H1 (cell line): ENCODE measurements at regions not wholly inside any gene's neighbourhood (a gene's known extent, or its start where the extent isn't known, plus 50 kb on each side); places are given as distances from the start of the nearest gene placed in this dataset.

Experiments used
- TF ChIP-seq, protein P1 (sequence below): fragments of 300-600 bp; sonication (generic); IDR thresholded peaks from 2 replicates; pipeline ENCODE4 v1.7.1; 2012; ENCODE audit warnings: low read length, moderate library complexity, mild to moderate bottlenecking, inconsistent platforms; ENCODE audit not compliant: insufficient replicate concordance

DNA sequence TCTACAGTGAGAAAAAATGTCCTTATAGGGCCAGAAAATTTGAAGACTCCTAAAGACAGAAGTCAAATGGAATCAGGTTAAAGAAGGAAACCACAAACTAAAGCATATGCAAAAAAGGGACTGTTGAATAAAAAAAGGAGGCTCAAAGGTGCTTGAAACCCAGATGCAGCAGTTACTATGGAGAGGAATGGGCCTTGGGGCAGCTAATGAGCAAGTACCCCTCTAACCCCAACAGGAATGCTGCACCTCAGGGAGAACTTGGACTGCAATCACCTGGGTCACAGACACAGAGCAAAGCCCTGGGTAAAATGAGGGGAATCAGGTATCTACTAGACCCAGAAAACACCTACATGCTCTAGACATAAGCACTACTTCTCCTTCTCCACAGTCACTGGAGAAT lies 313.9 kb downstream of the UBE3D start (continued):
- TF ChIP-seq, protein P1, sequence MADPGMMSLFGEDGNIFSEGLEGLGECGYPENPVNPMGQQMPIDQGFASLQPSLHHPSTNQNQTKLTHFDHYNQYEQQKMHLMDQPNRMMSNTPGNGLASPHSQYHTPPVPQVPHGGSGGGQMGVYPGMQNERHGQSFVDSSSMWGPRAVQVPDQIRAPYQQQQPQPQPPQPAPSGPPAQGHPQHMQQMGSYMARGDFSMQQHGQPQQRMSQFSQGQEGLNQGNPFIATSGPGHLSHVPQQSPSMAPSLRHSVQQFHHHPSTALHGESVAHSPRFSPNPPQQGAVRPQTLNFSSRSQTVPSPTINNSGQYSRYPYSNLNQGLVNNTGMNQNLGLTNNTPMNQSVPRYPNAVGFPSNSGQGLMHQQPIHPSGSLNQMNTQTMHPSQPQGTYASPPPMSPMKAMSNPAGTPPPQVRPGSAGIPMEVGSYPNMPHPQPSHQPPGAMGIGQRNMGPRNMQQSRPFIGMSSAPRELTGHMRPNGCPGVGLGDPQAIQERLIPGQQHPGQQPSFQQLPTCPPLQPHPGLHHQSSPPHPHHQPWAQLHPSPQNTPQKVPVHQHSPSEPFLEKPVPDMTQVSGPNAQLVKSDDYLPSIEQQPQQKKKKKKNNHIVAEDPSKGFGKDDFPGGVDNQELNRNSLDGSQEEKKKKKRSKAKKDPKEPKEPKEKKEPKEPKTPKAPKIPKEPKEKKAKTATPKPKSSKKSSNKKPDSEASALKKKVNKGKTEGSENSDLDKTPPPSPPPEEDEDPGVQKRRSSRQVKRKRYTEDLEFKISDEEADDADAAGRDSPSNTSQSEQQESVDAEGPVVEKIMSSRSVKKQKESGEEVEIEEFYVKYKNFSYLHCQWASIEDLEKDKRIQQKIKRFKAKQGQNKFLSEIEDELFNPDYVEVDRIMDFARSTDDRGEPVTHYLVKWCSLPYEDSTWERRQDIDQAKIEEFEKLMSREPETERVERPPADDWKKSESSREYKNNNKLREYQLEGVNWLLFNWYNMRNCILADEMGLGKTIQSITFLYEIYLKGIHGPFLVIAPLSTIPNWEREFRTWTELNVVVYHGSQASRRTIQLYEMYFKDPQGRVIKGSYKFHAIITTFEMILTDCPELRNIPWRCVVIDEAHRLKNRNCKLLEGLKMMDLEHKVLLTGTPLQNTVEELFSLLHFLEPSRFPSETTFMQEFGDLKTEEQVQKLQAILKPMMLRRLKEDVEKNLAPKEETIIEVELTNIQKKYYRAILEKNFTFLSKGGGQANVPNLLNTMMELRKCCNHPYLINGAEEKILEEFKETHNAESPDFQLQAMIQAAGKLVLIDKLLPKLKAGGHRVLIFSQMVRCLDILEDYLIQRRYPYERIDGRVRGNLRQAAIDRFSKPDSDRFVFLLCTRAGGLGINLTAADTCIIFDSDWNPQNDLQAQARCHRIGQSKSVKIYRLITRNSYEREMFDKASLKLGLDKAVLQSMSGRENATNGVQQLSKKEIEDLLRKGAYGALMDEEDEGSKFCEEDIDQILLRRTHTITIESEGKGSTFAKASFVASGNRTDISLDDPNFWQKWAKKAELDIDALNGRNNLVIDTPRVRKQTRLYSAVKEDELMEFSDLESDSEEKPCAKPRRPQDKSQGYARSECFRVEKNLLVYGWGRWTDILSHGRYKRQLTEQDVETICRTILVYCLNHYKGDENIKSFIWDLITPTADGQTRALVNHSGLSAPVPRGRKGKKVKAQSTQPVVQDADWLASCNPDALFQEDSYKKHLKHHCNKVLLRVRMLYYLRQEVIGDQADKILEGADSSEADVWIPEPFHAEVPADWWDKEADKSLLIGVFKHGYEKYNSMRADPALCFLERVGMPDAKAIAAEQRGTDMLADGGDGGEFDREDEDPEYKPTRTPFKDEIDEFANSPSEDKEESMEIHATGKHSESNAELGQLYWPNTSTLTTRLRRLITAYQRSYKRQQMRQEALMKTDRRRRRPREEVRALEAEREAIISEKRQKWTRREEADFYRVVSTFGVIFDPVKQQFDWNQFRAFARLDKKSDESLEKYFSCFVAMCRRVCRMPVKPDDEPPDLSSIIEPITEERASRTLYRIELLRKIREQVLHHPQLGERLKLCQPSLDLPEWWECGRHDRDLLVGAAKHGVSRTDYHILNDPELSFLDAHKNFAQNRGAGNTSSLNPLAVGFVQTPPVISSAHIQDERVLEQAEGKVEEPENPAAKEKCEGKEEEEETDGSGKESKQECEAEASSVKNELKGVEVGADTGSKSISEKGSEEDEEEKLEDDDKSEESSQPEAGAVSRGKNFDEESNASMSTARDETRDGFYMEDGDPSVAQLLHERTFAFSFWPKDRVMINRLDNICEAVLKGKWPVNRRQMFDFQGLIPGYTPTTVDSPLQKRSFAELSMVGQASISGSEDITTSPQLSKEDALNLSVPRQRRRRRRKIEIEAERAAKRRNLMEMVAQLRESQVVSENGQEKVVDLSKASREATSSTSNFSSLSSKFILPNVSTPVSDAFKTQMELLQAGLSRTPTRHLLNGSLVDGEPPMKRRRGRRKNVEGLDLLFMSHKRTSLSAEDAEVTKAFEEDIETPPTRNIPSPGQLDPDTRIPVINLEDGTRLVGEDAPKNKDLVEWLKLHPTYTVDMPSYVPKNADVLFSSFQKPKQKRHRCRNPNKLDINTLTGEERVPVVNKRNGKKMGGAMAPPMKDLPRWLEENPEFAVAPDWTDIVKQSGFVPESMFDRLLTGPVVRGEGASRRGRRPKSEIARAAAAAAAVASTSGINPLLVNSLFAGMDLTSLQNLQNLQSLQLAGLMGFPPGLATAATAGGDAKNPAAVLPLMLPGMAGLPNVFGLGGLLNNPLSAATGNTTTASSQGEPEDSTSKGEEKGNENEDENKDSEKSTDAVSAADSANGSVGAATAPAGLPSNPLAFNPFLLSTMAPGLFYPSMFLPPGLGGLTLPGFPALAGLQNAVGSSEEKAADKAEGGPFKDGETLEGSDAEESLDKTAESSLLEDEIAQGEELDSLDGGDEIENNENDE = no peak
